PC-3 (cell line): ENCODE measurements at regions not wholly inside any gene's neighbourhood (a gene's known extent, or its start where the extent isn't known, plus 50 kb on each side); places are given as distances from the start of the nearest gene placed in this dataset.

Source experiments
- ATAC-seq: fragments of 200-7000 bp; cut with Tn5 transposase; 2 replicates; pipeline ENCODE4 v1.9.1; 2020; ENCODE audit warnings: mild to moderate bottlenecking, moderate library complexity
- BruUV-seq: library from RNA; stranded (reverse); fragments of 400-500 nt; replicated peaks from 2 replicates; lab custom pipeline; 2021; lab: Mats Ljungman, UMichigan
- CTCF ChIA-PET: fragments of 300-600 bp; sonication (Branson Sonifier 250); formaldehyde crosslinking; loops from one replicate; lab custom pipeline; 2022; ENCODE audit warnings: antibody characterized with exemption; lab: Charles Lee
- POLR2A ChIA-PET: fragments of 300-600 bp; sonication (Branson Sonifier 250); formaldehyde crosslinking; loops from one replicate; lab custom pipeline; 2022; ENCODE audit warnings: antibody characterized with exemption; ENCODE audit not compliant: unreplicated experiment; lab: Charles Lee
- DNase-seq: peaks from one replicate; pipeline ENCODE4 v3.0.0-alpha.2; 2015
- H2AFZ ChIP-seq: fragments of 300-600 bp; sonication (generic); 2 replicates; pipeline ENCODE4 v1.6.0; 2016; ENCODE audit warnings: antibody characterized with exemption, low read length
- H3F3A ChIP-seq: fragments of 300-600 bp; sonication (generic); one replicate; pipeline ENCODE4 v1.6.0; 2017; ENCODE audit warnings: antibody characterized with exemption, low read length, control low read depth, mild to moderate bottlenecking; ENCODE audit not compliant: unreplicated experiment
- H3K27ac ChIP-seq: fragments of 300-600 bp; sonication (generic); 2 replicates; pipeline ENCODE4 v1.5.1; 2016; ENCODE audit warnings: mild to moderate bottlenecking, low read length
- H3K27me3 ChIP-seq: fragments of 300-600 bp; sonication (generic); 2 replicates; pipeline ENCODE4 v1.6.1; 2016; ENCODE audit warnings: low read length, mixed read lengths
- H3K36me3 ChIP-seq: fragments of 300-600 bp; sonication (generic); 2 replicates; pipeline ENCODE4 v1.6.1; 2016; ENCODE audit warnings: low read depth, mixed run types, low read length, mixed read lengths
- H3K4me1 ChIP-seq: fragments of 300-600 bp; sonication (generic); 2 replicates; pipeline ENCODE4 v1.5.1; 2016; ENCODE audit warnings: low read length; ENCODE audit not compliant: insufficient read depth
- H3K4me2 ChIP-seq: fragments of 300-600 bp; sonication (generic); 2 replicates; pipeline ENCODE4 v1.6.0; 2016; ENCODE audit warnings: low read length
- H3K4me3 ChIP-seq: fragments of 300-600 bp; sonication (generic); 2 replicates; pipeline ENCODE4 v1.5.1; 2016; ENCODE audit warnings: mild to moderate bottlenecking, low read length, mixed read lengths
- H3K79me2 ChIP-seq: fragments of 300-600 bp; sonication (generic); 2 replicates; pipeline ENCODE4 v1.6.1; 2017; ENCODE audit warnings: low read length, mixed read lengths
- H3K9ac ChIP-seq: fragments of 300-600 bp; sonication (generic); 2 replicates; pipeline ENCODE4 v1.6.0; 2016; ENCODE audit warnings: mild to moderate bottlenecking, low read length
- H3K9me2 ChIP-seq: fragments of 300-600 bp; sonication (generic); replicated peaks from 2 replicates; pipeline ENCODE4 v1.6.1; 2016; ENCODE audit warnings: mixed run types, low read length, mixed read lengths
- H3K9me3 ChIP-seq: fragments of 300-600 bp; sonication (generic); 2 replicates; pipeline ENCODE4 v1.6.1; 2016; ENCODE audit warnings: low read length, mixed read lengths
- H4K20me1 ChIP-seq: fragments of 300-600 bp; sonication (generic); 2 replicates; pipeline ENCODE4 v1.6.1; 2016; ENCODE audit warnings: low read length, mixed read lengths
- EZH2 ChIP-seq: fragments of 300-600 bp; sonication (generic); IDR thresholded peaks from one replicate; pipeline ENCODE4 v1.6.1; 2017; ENCODE audit warnings: antibody characterized with exemption, mild to moderate bottlenecking, low read length; ENCODE audit not compliant: unreplicated experiment
- EZH2phosphoT487 ChIP-seq: fragments of 300-600 bp; sonication (generic); IDR thresholded peaks from 2 replicates; pipeline ENCODE4 v1.6.1; 2018; ENCODE audit warnings: mild to moderate bottlenecking, antibody characterized with exemption, low read length, borderline replicate concordance
- intact Hi-C: fragments of 100-400 bp; cut with micrococcal nuclease; formaldehyde crosslinking; loops from 2 replicates; pipeline ENCODE4 v1.9.0; 2023
- TF ChIP-seq, protein P1 (sequence below): fragments of 300-600 bp; sonication (generic); conservative IDR thresholded peaks from 2 replicates; pipeline ENCODE4 v1.5.1; 2017; ENCODE audit warnings: antibody characterized with exemption, low read depth, mild to moderate bottlenecking, low read length

GRCh38 chr5:124102486-124102885 lies 590.5 kb downstream of the CSNK1G3 start:
- no peak for TF ChIP-seq EZH2
- TF ChIP-seq EZH2phosphoT487: no peak
- TF ChIP-seq, protein P1, sequence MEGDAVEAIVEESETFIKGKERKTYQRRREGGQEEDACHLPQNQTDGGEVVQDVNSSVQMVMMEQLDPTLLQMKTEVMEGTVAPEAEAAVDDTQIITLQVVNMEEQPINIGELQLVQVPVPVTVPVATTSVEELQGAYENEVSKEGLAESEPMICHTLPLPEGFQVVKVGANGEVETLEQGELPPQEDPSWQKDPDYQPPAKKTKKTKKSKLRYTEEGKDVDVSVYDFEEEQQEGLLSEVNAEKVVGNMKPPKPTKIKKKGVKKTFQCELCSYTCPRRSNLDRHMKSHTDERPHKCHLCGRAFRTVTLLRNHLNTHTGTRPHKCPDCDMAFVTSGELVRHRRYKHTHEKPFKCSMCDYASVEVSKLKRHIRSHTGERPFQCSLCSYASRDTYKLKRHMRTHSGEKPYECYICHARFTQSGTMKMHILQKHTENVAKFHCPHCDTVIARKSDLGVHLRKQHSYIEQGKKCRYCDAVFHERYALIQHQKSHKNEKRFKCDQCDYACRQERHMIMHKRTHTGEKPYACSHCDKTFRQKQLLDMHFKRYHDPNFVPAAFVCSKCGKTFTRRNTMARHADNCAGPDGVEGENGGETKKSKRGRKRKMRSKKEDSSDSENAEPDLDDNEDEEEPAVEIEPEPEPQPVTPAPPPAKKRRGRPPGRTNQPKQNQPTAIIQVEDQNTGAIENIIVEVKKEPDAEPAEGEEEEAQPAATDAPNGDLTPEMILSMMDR: no peak
- no TSS peak for BruUV-seq
- H2AFZ ChIP-seq: no peak overlapping the region
- H3K4me3 ChIP-seq: no peak overlapping the region
- no peaks in the 10 kb centered on the region for H3K9me2 ChIP-seq
- no peak for ATAC-seq
- H3K79me2 ChIP-seq: no peaks in the 10 kb centered on the region
- ChIA-PET POLR2A (no interaction called here), CTCF (no interaction called here)
- H3K36me3 ChIP-seq: no peaks in the 10 kb centered on the region
- H3F3A ChIP-seq: no peaks in the 10 kb centered on the region
- no peak overlapping the region for H3K4me2 ChIP-seq
- no peaks in the 10 kb centered on the region for H3K9me3 ChIP-seq
- no peak overlapping the region for H3K9ac ChIP-seq
- peaks cover 26% of the 10 kb centered on the region for H3K4me1 ChIP-seq
- peak; percentile 24 for DNase-seq
- intact Hi-C loops: loop anchor here (5.0 kb wide), 1 partner anchor 150 kb away; no protein-coding TSS in a partner anchor
- H4K20me1 ChIP-seq: no peaks in the 10 kb centered on the region
- no peaks in the 10 kb centered on the region for H3K27me3 ChIP-seq
- no peak overlapping the region for H3K27ac ChIP-seq

- Histone ChIP-seq H2AFZ (no peak overlapping the region), H3K9me3 (no peaks in the 10 kb centered on the region), H3K27me3 (no peaks in the 10 kb centered on the region), H3K4me3 (no peak overlapping the region), H4K20me1 (no peaks in the 10 kb centered on the region), H3F3A (no peaks in the 10 kb centered on the region), H3K9ac (no peak overlapping the region), H3K79me2 (no peaks in the 10 kb centered on the region), H3K4me1 (peaks cover 8% of the 10 kb centered on the region), H3K9me2 (no peaks in the 10 kb centered on the region), H3K36me3 (no peaks in the 10 kb centered on the region), H3K27ac (no peak overlapping the region), H3K4me2 (no peak overlapping the region)
- intact Hi-C loops: no loop called here
- ATAC-seq (no peak), DNase-seq (no peak)
- CTCF ChIA-PET: no interaction called here
- no TSS peak for BruUV-seq
- TF ChIP-seq, protein P1: no peak
- TF ChIP-seq EZH2 (no peak), EZH2phosphoT487 (no peak)
- POLR2A ChIA-PET: no interaction called here
Measured at GRCh38 chr5:124093658-124094057, 581.7 kb downstream of the CSNK1G3 start.

DNA sequence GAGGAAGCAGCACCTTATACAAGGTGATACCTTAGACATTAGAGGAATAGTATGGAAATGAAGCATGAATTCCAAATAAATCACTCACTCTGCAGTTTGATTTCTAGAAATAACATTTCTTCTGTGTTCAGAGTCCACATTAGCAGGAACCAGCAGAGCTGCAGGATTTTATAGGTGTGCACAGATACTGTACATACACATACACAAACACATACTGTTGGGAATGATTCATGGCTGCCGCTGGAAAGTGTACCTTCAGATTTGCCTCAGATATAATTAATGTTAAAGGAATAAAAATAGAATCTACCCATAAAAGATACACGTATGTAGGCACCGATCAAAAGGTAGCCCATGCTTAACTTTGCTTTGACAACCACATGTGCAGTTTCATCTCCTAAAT lies 578.1 kb downstream of the CSNK1G3 start:
- CTCF ChIA-PET: no interaction called here
- Histone ChIP-seq H3K27me3 (no peaks in the 10 kb centered on the region), H3K4me3 (no peak overlapping the region), H3K4me1 (peaks cover 8% of the 10 kb centered on the region), H3K9me2 (no peaks in the 10 kb centered on the region), H3K9me3 (no peaks in the 10 kb centered on the region), H3K36me3 (no peaks in the 10 kb centered on the region), H3F3A (no peaks in the 10 kb centered on the region), H3K79me2 (no peaks in the 10 kb centered on the region), H3K4me2 (peak overlapping the region; percentile 25), H3K9ac (no peak overlapping the region), H3K27ac (no peak overlapping the region), H4K20me1 (no peaks in the 10 kb centered on the region), H2AFZ (0 out of 2 replicates have a peak overlapping the region, but pooled peaks have one; percentile 5)
- POLR2A ChIA-PET: no interaction called here
- peak; percentile 52 for DNase-seq
- ATAC-seq: peak; percentile 98
- TF ChIP-seq, protein P1: no peak
- TF ChIP-seq EZH2: no peak
- TF ChIP-seq EZH2phosphoT487: no peak
- BruUV-seq: no TSS peak
- intact Hi-C loops: no loop called here
